ENCODE measurements at regions not wholly inside any gene's neighbourhood (a gene's known extent, or its start where the extent isn't known, plus 50 kb on each side); places are given as distances from the start of the nearest gene placed in this dataset.

DNA sequence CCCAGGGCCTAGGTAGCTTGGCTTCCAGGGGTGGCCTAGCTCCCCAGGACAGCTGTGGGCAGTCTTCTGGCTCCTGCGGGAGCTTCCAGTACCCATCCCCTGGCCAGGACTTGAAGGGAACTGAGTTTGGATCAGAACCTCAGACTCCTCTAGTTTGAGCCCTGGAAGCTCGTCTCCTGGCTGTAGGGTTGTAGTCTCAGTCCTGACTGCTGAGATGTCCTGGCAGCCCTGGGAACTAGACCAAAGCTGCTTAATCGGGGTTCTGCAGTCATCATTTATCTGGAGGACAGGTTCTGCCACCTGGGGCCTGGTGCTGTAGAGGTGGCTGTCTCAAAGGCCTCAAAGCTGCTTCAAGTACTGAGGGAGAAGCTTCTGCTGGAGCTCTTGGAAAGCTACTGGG is 163.7 kb downstream of the WSCD1 start:
- 84 to 100% methylated on average over 1 to 3 of the region's 3 CpGs for WGBS, 2 donors

GRCh38 chr17:6233339-6233738 is 163.2 kb downstream of the WSCD1 start:
- Histone ChIP-seq H3K4me3 (replicated peaks in 1 of 3) (no peak overlapping the region), H3K36me3 (no peaks in the 10 kb centered on the region), H3K27me3 (no peaks in the 10 kb centered on the region), H3K4me1 (no peaks in the 10 kb centered on the region), H3K9me3 (no peaks in the 10 kb centered on the region), H3K27ac (no peak overlapping the region)
- intact Hi-C loops (cut with DNase I): no loop called here
- 81 to 88% methylated on average over 4 of the region's 4 CpGs for WGBS, 2 donors
- TF ChIP-seq, protein P1, sequence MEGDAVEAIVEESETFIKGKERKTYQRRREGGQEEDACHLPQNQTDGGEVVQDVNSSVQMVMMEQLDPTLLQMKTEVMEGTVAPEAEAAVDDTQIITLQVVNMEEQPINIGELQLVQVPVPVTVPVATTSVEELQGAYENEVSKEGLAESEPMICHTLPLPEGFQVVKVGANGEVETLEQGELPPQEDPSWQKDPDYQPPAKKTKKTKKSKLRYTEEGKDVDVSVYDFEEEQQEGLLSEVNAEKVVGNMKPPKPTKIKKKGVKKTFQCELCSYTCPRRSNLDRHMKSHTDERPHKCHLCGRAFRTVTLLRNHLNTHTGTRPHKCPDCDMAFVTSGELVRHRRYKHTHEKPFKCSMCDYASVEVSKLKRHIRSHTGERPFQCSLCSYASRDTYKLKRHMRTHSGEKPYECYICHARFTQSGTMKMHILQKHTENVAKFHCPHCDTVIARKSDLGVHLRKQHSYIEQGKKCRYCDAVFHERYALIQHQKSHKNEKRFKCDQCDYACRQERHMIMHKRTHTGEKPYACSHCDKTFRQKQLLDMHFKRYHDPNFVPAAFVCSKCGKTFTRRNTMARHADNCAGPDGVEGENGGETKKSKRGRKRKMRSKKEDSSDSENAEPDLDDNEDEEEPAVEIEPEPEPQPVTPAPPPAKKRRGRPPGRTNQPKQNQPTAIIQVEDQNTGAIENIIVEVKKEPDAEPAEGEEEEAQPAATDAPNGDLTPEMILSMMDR (IDR thresholded peaks at IDR 0.05): no peak
- TF ChIP-seq POLR2A (IDR thresholded peaks at IDR 0.05): no peak
- no peak for DNase-seq

More for the DNA sequence above, 163.7 kb downstream of the WSCD1 start:
- no peak for TF ChIP-seq POLR2A (IDR thresholded peaks at IDR 0.05)
- TF ChIP-seq, protein P1 (IDR thresholded peaks at IDR 0.05): no peak
- Histone ChIP-seq H3K27ac (no peak overlapping the region), H3K36me3 (no peaks in the 10 kb centered on the region), H3K9me3 (no peaks in the 10 kb centered on the region), H3K4me1 (no peaks in the 10 kb centered on the region), H3K4me3 (replicated peaks in 1 of 3) (no peak overlapping the region), H3K27me3 (no peaks in the 10 kb centered on the region)
- intact Hi-C loops (cut with DNase I): no loop called here
- no peak for DNase-seq

GRCh38 chr17:6232732-6233101 is 162.5 kb downstream of the WSCD1 start:
- no peaks in the 10 kb centered on the region for H3K9me3 ChIP-seq
- H3K36me3 ChIP-seq: no peaks in the 10 kb centered on the region
- intact Hi-C loops (cut with DNase I): no loop called here
- H3K27me3 ChIP-seq: no peaks in the 10 kb centered on the region
- WGBS, 2 donors: 79 to 82% methylated on average over 12 of the region's 12 CpGs
- TF ChIP-seq, protein P1 (IDR thresholded peaks at IDR 0.05): no peak
- no peak for TF ChIP-seq POLR2A (IDR thresholded peaks at IDR 0.05)
- no peaks in the 10 kb centered on the region for H3K4me1 ChIP-seq
- no peak overlapping the region for H3K4me3 ChIP-seq (replicated peaks in 1 of 3)
- DNase-seq: no peak
- no peak overlapping the region for H3K27ac ChIP-seq

GRCh38 chr17:6231886-6232731 is 161.9 kb downstream of the WSCD1 start:
- intact Hi-C loops (cut with DNase I): no loop called here
- Histone ChIP-seq H3K27ac (no peak overlapping the region), H3K4me1 (no peaks in the 10 kb centered on the region), H3K27me3 (no peaks in the 10 kb centered on the region), H3K9me3 (no peaks in the 10 kb centered on the region), H3K36me3 (no peaks in the 10 kb centered on the region), H3K4me3 (replicated peaks in 1 of 3) (no peak overlapping the region)
- TF ChIP-seq, protein P1 (IDR thresholded peaks at IDR 0.05): no peak
- no peak for TF ChIP-seq POLR2A (IDR thresholded peaks at IDR 0.05)
- WGBS, 2 donors: 54 to 70% methylated on average over 11 to 19 of the region's 21 CpGs
- no peak for DNase-seq

DNA sequence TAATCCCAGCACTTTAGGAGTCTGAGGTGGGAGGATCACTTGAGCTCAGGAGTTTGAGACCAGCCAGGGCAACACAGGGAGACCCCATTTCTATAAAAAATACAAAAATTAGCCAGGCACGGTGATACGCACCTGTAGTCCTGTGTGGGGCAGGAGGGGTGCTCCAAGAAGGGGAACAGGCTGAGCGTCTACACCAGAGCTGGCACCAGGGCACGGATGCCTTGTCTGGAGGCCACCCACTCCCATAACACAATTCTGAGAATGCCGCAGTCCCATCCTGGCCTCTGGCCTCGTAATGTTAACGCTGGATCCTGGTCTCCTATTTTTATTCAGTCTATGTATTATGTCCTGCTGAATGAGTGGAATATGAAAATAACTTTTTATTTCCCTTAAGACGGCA is 161.3 kb downstream of the WSCD1 start:
- 86 to 95% methylated on average over 8 of the region's 8 CpGs for WGBS, 2 donors
- no peaks in the 10 kb centered on the region for H3K27me3 ChIP-seq
- intact Hi-C loops (cut with DNase I): no loop called here
- no peak for DNase-seq
- no peak for TF ChIP-seq POLR2A (IDR thresholded peaks at IDR 0.05)
- TF ChIP-seq, protein P1 (IDR thresholded peaks at IDR 0.05): no peak
- no peaks in the 10 kb centered on the region for H3K9me3 ChIP-seq
- H3K4me1 ChIP-seq: no peaks in the 10 kb centered on the region
- no peaks in the 10 kb centered on the region for H3K36me3 ChIP-seq
- H3K27ac ChIP-seq: no peak overlapping the region
- no peak overlapping the region for H3K4me3 ChIP-seq (replicated peaks in 1 of 3)

Measured in thyroid gland (tissue), 4 donors.